ENCODE measurements at regions not wholly inside any gene's neighbourhood (a gene's known extent, or its start where the extent isn't known, plus 50 kb on each side); places are given as distances from the start of the nearest gene placed in this dataset.

- no peak for DNase-seq (ENCODE audit: low read depth in 2 of 2)
Measured at GRCh38 chr6:147867433-147868226, 359.1 kb downstream of the SAMD5 start.

- DNase-seq (ENCODE audit: low read depth in 2 of 2) = no peak
Measured at GRCh38 chr6:147868427-147869190, 360.1 kb downstream of the SAMD5 start.

- DNase-seq (ENCODE audit: low read depth in 2 of 2) = no peak
Measured at GRCh38 chr6:147869201-147869600, 360.7 kb downstream of the SAMD5 start.

- no peak for DNase-seq (ENCODE audit: low read depth in 2 of 2)
Measured at GRCh38 chr6:147869869-147870268, 361.4 kb downstream of the SAMD5 start.

GRCh38 chr6:147870506-147871110 is 362.1 kb downstream of the SAMD5 start:
- no peak for DNase-seq (ENCODE audit: low read depth in 2 of 2)

GRCh38 chr6:147872002-147872401 is 363.5 kb downstream of the SAMD5 start:
- no peak for DNase-seq (ENCODE audit: low read depth in 2 of 2)

- no peak for DNase-seq (ENCODE audit: low read depth in 2 of 2)
Measured at GRCh38 chr6:147873816-147874215, 365.3 kb downstream of the SAMD5 start.

- DNase-seq (ENCODE audit: low read depth in 2 of 2) = no peak
Measured at GRCh38 chr6:147874322-147874721, 365.8 kb downstream of the SAMD5 start.

- no peak for DNase-seq (ENCODE audit: low read depth in 2 of 2)
Measured at GRCh38 chr6:147879031-147879580, 370.6 kb downstream of the SAMD5 start.

- DNase-seq (ENCODE audit: low read depth in 2 of 2) = no peak
Measured at GRCh38 chr6:147881432-147881831, 372.9 kb downstream of the SAMD5 start.

GRCh38 chr6:147888374-147888773 is 379.9 kb downstream of the SAMD5 start:
- DNase-seq (ENCODE audit: low read depth in 2 of 2) = no peak

GRCh38 chr6:147891671-147892070 is 383.2 kb downstream of the SAMD5 start:
- no peak for DNase-seq (ENCODE audit: low read depth in 2 of 2)

GRCh38 chr6:147892476-147892875 is 384.0 kb downstream of the SAMD5 start:
- DNase-seq (ENCODE audit: low read depth in 2 of 2) = no peak

GRCh38 chr6:147895272-147895671 is 386.8 kb downstream of the SAMD5 start:
- DNase-seq (ENCODE audit: low read depth in 2 of 2) = no peak

GRCh38 chr6:147900247-147900830 is 391.8 kb downstream of the SAMD5 start:
- no peak for DNase-seq (ENCODE audit: low read depth in 2 of 2)

- no peak for DNase-seq (ENCODE audit: low read depth in 2 of 2)
Measured at GRCh38 chr6:147903321-147903720, 394.8 kb downstream of the SAMD5 start.

GRCh38 chr6:147903931-147904330 is 395.4 kb downstream of the SAMD5 start:
- no peak for DNase-seq (ENCODE audit: low read depth in 2 of 2)

GRCh38 chr6:147904416-147904815 is 395.9 kb downstream of the SAMD5 start:
- no peak for DNase-seq (ENCODE audit: low read depth in 2 of 2)

- DNase-seq (ENCODE audit: low read depth in 2 of 2) = no peak
Measured at GRCh38 chr6:147905711-147906110, 397.2 kb downstream of the SAMD5 start.

GRCh38 chr6:147906361-147906760 is 397.9 kb downstream of the SAMD5 start:
- DNase-seq (ENCODE audit: low read depth in 2 of 2) = no peak

GRCh38 chr6:147909640-147910039 is 401.1 kb downstream of the SAMD5 start:
- DNase-seq (ENCODE audit: low read depth in 2 of 2) = no peak

GRCh38 chr6:147910281-147910680 is 401.8 kb downstream of the SAMD5 start:
- no peak for DNase-seq (ENCODE audit: low read depth in 2 of 2)
